Pulmonary artery endothelial cell (primary cell): ENCODE measurements at regions not wholly inside any gene's neighbourhood (a gene's known extent, or its start where the extent isn't known, plus 50 kb on each side); places are given as distances from the start of the nearest gene placed in this dataset.

ENCODE experiments used
- DNase-seq: peaks from one replicate; pipeline ENCODE4 v3.0.0-alpha.2; 2011; ENCODE audit warnings: low read depth, low spot score

- DNase-seq: no peak
Measured at GRCh38 chr14:106838991-106839769, 1312.8 kb downstream of the TMEM121 start.

GRCh38 chr14:106840258-106840657 is 1313.9 kb downstream of the TMEM121 start:
- DNase-seq: no peak

- no peak for DNase-seq
Measured at GRCh38 chr14:106840991-106841390, 1314.6 kb downstream of the TMEM121 start.

- DNase-seq: no peak
Measured at GRCh38 chr14:106841701-106842100, 1315.3 kb downstream of the TMEM121 start.

- DNase-seq: no peak
Measured at GRCh38 chr14:106842687-106843086, 1316.3 kb downstream of the TMEM121 start.

- no peak for DNase-seq
Measured at GRCh38 chr14:106843386-106843785, 1317.0 kb downstream of the TMEM121 start.

GRCh38 chr14:106843951-106844483 is 1317.6 kb downstream of the TMEM121 start:
- DNase-seq: no peak

GRCh38 chr14:106844608-106845285 is 1318.4 kb downstream of the TMEM121 start:
- DNase-seq: no peak

GRCh38 chr14:106845286-106846087 is 1319.1 kb downstream of the TMEM121 start:
- DNase-seq: no peak

- no peak for DNase-seq
Measured at GRCh38 chr14:106846218-106846617, 1319.8 kb downstream of the TMEM121 start.

- DNase-seq: no peak
Measured at GRCh38 chr14:106848330-106849121, 1322.1 kb downstream of the TMEM121 start.

- no peak for DNase-seq
Measured at GRCh38 chr14:106850913-106851825, 1324.8 kb downstream of the TMEM121 start.

GRCh38 chr14:106872611-106873446 is 1346.4 kb downstream of the TMEM121 start:
- no peak for DNase-seq

- DNase-seq: no peak
Measured at GRCh38 chr14:106874350-106874749, 1348.0 kb downstream of the TMEM121 start.

- DNase-seq: no peak
Measured at GRCh38 chr14:106875503-106875902, 1349.1 kb downstream of the TMEM121 start.

GRCh38 chr14:106876711-106877110 is 1350.3 kb downstream of the TMEM121 start:
- DNase-seq: no peak

- DNase-seq: no peak
Measured at GRCh38 chr14:106877517-106877916, 1351.1 kb downstream of the TMEM121 start.

GRCh38 chr14:106879241-106879640 is 1352.9 kb downstream of the TMEM121 start:
- DNase-seq: no peak

- DNase-seq: no peak
Measured at GRCh38 chr14:106883218-106883692, 1356.9 kb downstream of the TMEM121 start.
